GM10248 (cell line): ENCODE measurements at regions not wholly inside any gene's neighbourhood (a gene's known extent, or its start where the extent isn't known, plus 50 kb on each side); places are given as distances from the start of the nearest gene placed in this dataset.

Source experiments
- CTCF ChIA-PET: fragments of 300-600 bp; sonication (Branson Sonifier 250); formaldehyde crosslinking; extraction: SDS; loops from one replicate; lab custom pipeline; 2021; ENCODE audit warnings: antibody characterized with exemption; lab: Yijun Ruan, JAX
- POLR2A ChIA-PET: fragments of 350-650 bp; sonication (Branson Sonifier 250); formaldehyde crosslinking; extraction: SDS; loops from one replicate; lab custom pipeline; 2020; ENCODE audit warnings: antibody characterized with exemption; lab: Yijun Ruan, JAX
- DNase-seq: peaks from one replicate; pipeline ENCODE4 v3.0.0; 2012; ENCODE audit errors: extremely low spot score
- CTCF ChIP-seq: IDR thresholded peaks from 2 replicates; pipeline ENCODE4 v1.5.1; 2012; ENCODE audit warnings: mild to moderate bottlenecking, low read depth; ENCODE audit errors: extremely low read depth, missing control alignments, control extremely low read depth

- ChIA-PET CTCF (no interaction called here), POLR2A (no interaction called here)
- no peak for TF ChIP-seq CTCF
- no peak for DNase-seq
Observed at GRCh38 chr17:11049539-11049938, 191.5 kb upstream of the SHISA6 start.

- no peak for DNase-seq
- ChIA-PET CTCF (no interaction called here), POLR2A (no interaction called here)
- no peak for TF ChIP-seq CTCF
Observed at GRCh38 chr17:11047228-11047627, 193.8 kb upstream of the SHISA6 start.

- CTCF ChIA-PET = no interaction called here
- TF ChIP-seq CTCF = no peak
- POLR2A ChIA-PET = no interaction called here
- no peak for DNase-seq
Observed at GRCh38 chr17:11039342-11039741, 201.5 kb upstream of the PIRT start.

- ChIA-PET POLR2A (no interaction called here), CTCF (interaction anchor here (0.8 kb wide), 1 partner anchor 14 kb away, joined by 3 read pairs; no protein-coding TSS in a partner anchor)
- TF ChIP-seq CTCF = no peak
- DNase-seq = no peak
Observed at GRCh38 chr17:11035681-11036080, 197.8 kb upstream of the PIRT start.

GRCh38 chr17:11031787-11032186 lies 193.9 kb upstream of the PIRT start:
- ChIA-PET POLR2A (no interaction called here), CTCF (no interaction called here)
- no peak for TF ChIP-seq CTCF
- no peak for DNase-seq

- TF ChIP-seq CTCF = no peak
- ChIA-PET CTCF (no interaction called here), POLR2A (no interaction called here)
- DNase-seq = no peak
Observed at GRCh38 chr17:11029791-11030190, 191.9 kb upstream of the PIRT start.

- ChIA-PET POLR2A (no interaction called here), CTCF (interaction anchor here (1.0 kb wide), 1 partner anchor 8 kb away, joined by 3 read pairs; no protein-coding TSS in a partner anchor)
Observed at GRCh38 chr17:11028349-11028748, 190.5 kb upstream of the PIRT start.

More at GRCh38 chr17:11028349-11028748, 190.5 kb upstream of the PIRT start:
- no peak for TF ChIP-seq CTCF
- DNase-seq = no peak
